ENCODE measurements at regions not wholly inside any gene's neighbourhood (a gene's known extent, or its start where the extent isn't known, plus 50 kb on each side); places are given as distances from the start of the nearest gene placed in this dataset.

GRCh38 chr6:81682858-81683620 lies 69.4 kb downstream of the TENT5A start:
- H3K4me3 ChIP-seq (ENCODE audit: low read depth, low read length): no peak overlapping the region
- TF ChIP-seq CTCF (IDR thresholded peaks at IDR 0.05; ENCODE audit: borderline replicate concordance, insufficient read depth, low read depth, low read length): no peak

- H3K4me3 ChIP-seq (ENCODE audit: low read depth, low read length): no peak overlapping the region
- TF ChIP-seq CTCF (IDR thresholded peaks at IDR 0.05; ENCODE audit: borderline replicate concordance, insufficient read depth, low read depth, low read length): no peak
Measured at GRCh38 chr6:81682235-81682795, 70.2 kb downstream of the TENT5A start.

GRCh38 chr6:81669445-81669844 lies 83.0 kb downstream of the TENT5A start:
- no peak for TF ChIP-seq CTCF (IDR thresholded peaks at IDR 0.05; ENCODE audit: borderline replicate concordance, insufficient read depth, low read depth, low read length)
- H3K4me3 ChIP-seq (ENCODE audit: low read depth, low read length): no peak overlapping the region

- no peak for TF ChIP-seq CTCF (IDR thresholded peaks at IDR 0.05; ENCODE audit: borderline replicate concordance, insufficient read depth, low read depth, low read length)
- no peak overlapping the region for H3K4me3 ChIP-seq (ENCODE audit: low read depth, low read length)
Measured at GRCh38 chr6:81668615-81669047, 83.8 kb downstream of the TENT5A start.

- no peak overlapping the region for H3K4me3 ChIP-seq (ENCODE audit: low read depth, low read length)
- no peak for TF ChIP-seq CTCF (IDR thresholded peaks at IDR 0.05; ENCODE audit: borderline replicate concordance, insufficient read depth, low read depth, low read length)
Measured at GRCh38 chr6:81666481-81666880, 86.0 kb downstream of the TENT5A start.

- no peak overlapping the region for H3K4me3 ChIP-seq (ENCODE audit: low read depth, low read length)
- TF ChIP-seq CTCF (IDR thresholded peaks at IDR 0.05; ENCODE audit: borderline replicate concordance, insufficient read depth, low read depth, low read length): no peak
Measured at GRCh38 chr6:81656231-81656630, 96.2 kb downstream of the TENT5A start.

- no peak overlapping the region for H3K4me3 ChIP-seq (ENCODE audit: low read depth, low read length)
- no peak for TF ChIP-seq CTCF (IDR thresholded peaks at IDR 0.05; ENCODE audit: borderline replicate concordance, insufficient read depth, low read depth, low read length)
Measured at GRCh38 chr6:81655696-81656095, 96.8 kb downstream of the TENT5A start.
